Stimulated activated CD4-positive, alpha-beta T cell treated with anti-CD3 and anti-CD28 coated beads, Interleukin-1b, Interleukin-23, amount 100 ng/mL, for 24 hours (primary cell): ENCODE measurements at regions not wholly inside any gene's neighbourhood (a gene's known extent, or its start where the extent isn't known, plus 50 kb on each side); places are given as distances from the start of the nearest gene placed in this dataset.
"Not testable (repeated sequence)": the region's sequence is repeated elsewhere in the genome, so short reads cannot be mapped to it uniquely, and the experiment has no call there.

Experiments
- DNase-seq, 4 experiments: peaks; one replicate each; pipeline ENCODE4 v3.0.0-alpha.2; 2020; ENCODE audit warnings: low read depth in 4 of 4, low spot score in 1 of 4

GRCh38 chrX:147468600-147468999, 443.1 kb upstream of the FMR1 start:
- DNase-seq, result no peak

- DNase-seq, result peak in 1 of 4 experiments; percentile 0
Observed at GRCh38 chrX:147476008-147476407, 435.7 kb upstream of the FMR1 start.

GRCh38 chrX:147478899-147479298, 432.8 kb upstream of the FMR1 start:
- DNase-seq, result no peak

GRCh38 chrX:147485207-147485606, 426.5 kb upstream of the FMR1 start:
- DNase-seq, result no peak

GRCh38 chrX:147494365-147494764, 417.4 kb upstream of the FMR1 start:
- no peak for DNase-seq

GRCh38 chrX:147498796-147499195, 412.9 kb upstream of the FMR1 start:
- DNase-seq, result no peak

- DNase-seq, result no peak
Observed at GRCh38 chrX:147522981-147523380, 388.7 kb upstream of the FMR1 start.

- no peak for DNase-seq
Observed at GRCh38 chrX:147533426-147533825, 378.3 kb upstream of the FMR1 start.

GRCh38 chrX:147537172-147537571, 374.5 kb upstream of the FMR1 start:
- DNase-seq, result no peak

- not testable (repeated sequence) for DNase-seq
Observed at GRCh38 chrX:147548023-147548422, 363.7 kb upstream of the FMR1 start.

- no peak for DNase-seq
Observed at GRCh38 chrX:147550217-147550616, 361.5 kb upstream of the FMR1 start.

GRCh38 chrX:147559191-147559590, 352.5 kb upstream of the FMR1 start:
- no peak for DNase-seq

GRCh38 chrX:147565237-147565636, 346.5 kb upstream of the FMR1 start:
- no peak for DNase-seq

GRCh38 chrX:147570483-147570882, 341.2 kb upstream of the FMR1 start:
- DNase-seq, result no peak

- no peak for DNase-seq
Observed at GRCh38 chrX:147573266-147573665, 338.5 kb upstream of the FMR1 start.

GRCh38 chrX:147602176-147602696, 309.5 kb upstream of the FMR1 start:
- DNase-seq, result no peak

- DNase-seq, result no peak
Observed at GRCh38 chrX:147626605-147627004, 285.1 kb upstream of the FMR1 start.

- DNase-seq, result no peak
Observed at GRCh38 chrX:147635186-147635585, 276.5 kb upstream of the FMR1 start.

GRCh38 chrX:147637190-147637589, 274.5 kb upstream of the FMR1 start:
- no peak for DNase-seq

- DNase-seq, result no peak
Observed at GRCh38 chrX:147646949-147647723, 264.6 kb upstream of the FMR1 start.

GRCh38 chrX:147675819-147676218, 235.9 kb upstream of the FMR1 start:
- DNase-seq, result no peak

- no peak for DNase-seq
Observed at GRCh38 chrX:147679356-147680005, 232.2 kb upstream of the FMR1 start.

GRCh38 chrX:147680251-147680650, 231.5 kb upstream of the FMR1 start:
- DNase-seq, result no peak
